Body of pancreas (tissue), 4 donors: ENCODE measurements at regions not wholly inside any gene's neighbourhood (a gene's known extent, or its start where the extent isn't known, plus 50 kb on each side); places are given as distances from the start of the nearest gene placed in this dataset.

Source experiments
- POLR2A ChIP-seq, 3 donors: fragments of 450-650 bp; IDR thresholded peaks; one replicate each; pipeline ENCODE4 v1.6.1; 2016; ENCODE audit warnings: antibody characterized with exemption in 3 of 3, mild to moderate bottlenecking in 2 of 3
- TF ChIP-seq, protein P1 (sequence below), 7 experiments: fragments of 450-650 bp in 4 of 7; fragments of 200-600 bp in 3 of 7; sonication (generic) in 3 of 7; IDR thresholded peaks; one replicate each; pipeline ENCODE4 v1.5.1; 2016 to 2019; ENCODE audit warnings: antibody characterized with exemption in 7 of 7

DNA sequence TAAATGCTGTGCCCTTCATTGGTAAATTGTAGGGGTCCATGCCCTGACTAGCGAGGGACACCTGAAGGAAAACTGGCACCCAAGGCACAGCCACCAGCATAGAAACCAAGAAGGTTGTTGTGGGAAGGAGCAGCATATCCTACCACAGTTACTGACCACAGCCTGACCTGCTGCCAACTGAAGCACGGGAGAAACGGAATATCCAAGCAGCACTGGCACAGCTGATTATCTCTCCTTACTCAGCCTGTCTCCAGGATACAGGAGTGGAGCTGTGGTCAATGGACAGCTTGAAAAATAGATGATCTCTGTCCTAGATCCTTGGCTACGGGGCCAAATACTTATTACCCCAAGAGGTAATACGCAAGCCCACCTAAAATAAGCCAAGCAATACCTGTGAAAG, 164.5 kb downstream of the ATPSCKMT start:
- TF ChIP-seq, protein P1, sequence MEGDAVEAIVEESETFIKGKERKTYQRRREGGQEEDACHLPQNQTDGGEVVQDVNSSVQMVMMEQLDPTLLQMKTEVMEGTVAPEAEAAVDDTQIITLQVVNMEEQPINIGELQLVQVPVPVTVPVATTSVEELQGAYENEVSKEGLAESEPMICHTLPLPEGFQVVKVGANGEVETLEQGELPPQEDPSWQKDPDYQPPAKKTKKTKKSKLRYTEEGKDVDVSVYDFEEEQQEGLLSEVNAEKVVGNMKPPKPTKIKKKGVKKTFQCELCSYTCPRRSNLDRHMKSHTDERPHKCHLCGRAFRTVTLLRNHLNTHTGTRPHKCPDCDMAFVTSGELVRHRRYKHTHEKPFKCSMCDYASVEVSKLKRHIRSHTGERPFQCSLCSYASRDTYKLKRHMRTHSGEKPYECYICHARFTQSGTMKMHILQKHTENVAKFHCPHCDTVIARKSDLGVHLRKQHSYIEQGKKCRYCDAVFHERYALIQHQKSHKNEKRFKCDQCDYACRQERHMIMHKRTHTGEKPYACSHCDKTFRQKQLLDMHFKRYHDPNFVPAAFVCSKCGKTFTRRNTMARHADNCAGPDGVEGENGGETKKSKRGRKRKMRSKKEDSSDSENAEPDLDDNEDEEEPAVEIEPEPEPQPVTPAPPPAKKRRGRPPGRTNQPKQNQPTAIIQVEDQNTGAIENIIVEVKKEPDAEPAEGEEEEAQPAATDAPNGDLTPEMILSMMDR (IDR thresholded peaks at IDR 0.05), result no peak
- no peak for TF ChIP-seq POLR2A (IDR thresholded peaks at IDR 0.05)
